ENCODE measurements at regions not wholly inside any gene's neighbourhood (a gene's known extent, or its start where the extent isn't known, plus 50 kb on each side); places are given as distances from the start of the nearest gene placed in this dataset.

DNA sequence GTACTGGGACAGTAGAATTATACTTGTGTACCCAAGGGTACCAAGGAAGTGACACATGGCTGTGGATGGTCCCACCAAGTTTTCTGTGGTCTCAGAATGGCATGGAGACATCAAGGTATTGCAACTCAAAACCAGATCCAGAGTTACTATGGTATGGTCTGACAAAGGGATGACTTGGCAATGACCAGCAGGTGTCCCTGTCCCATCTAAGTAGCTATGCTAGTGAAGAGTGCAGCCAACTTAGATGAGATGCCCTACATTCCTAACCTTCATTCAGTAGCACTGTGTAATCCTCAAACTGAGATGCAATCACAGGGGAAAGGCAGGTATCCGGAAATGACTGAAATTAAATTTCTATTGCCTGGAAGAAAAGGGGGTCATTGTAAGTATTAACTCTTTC lies 188.7 kb upstream of the TMEM260 start (continued):
- TF ChIP-seq, protein P1, sequence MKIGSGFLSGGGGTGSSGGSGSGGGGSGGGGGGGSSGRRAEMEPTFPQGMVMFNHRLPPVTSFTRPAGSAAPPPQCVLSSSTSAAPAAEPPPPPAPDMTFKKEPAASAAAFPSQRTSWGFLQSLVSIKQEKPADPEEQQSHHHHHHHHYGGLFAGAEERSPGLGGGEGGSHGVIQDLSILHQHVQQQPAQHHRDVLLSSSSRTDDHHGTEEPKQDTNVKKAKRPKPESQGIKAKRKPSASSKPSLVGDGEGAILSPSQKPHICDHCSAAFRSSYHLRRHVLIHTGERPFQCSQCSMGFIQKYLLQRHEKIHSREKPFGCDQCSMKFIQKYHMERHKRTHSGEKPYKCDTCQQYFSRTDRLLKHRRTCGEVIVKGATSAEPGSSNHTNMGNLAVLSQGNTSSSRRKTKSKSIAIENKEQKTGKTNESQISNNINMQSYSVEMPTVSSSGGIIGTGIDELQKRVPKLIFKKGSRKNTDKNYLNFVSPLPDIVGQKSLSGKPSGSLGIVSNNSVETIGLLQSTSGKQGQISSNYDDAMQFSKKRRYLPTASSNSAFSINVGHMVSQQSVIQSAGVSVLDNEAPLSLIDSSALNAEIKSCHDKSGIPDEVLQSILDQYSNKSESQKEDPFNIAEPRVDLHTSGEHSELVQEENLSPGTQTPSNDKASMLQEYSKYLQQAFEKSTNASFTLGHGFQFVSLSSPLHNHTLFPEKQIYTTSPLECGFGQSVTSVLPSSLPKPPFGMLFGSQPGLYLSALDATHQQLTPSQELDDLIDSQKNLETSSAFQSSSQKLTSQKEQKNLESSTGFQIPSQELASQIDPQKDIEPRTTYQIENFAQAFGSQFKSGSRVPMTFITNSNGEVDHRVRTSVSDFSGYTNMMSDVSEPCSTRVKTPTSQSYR (CRISPR knock-in tag; IDR thresholded peaks at IDR 0.05) = no peak
- TF ChIP-seq, protein P2, sequence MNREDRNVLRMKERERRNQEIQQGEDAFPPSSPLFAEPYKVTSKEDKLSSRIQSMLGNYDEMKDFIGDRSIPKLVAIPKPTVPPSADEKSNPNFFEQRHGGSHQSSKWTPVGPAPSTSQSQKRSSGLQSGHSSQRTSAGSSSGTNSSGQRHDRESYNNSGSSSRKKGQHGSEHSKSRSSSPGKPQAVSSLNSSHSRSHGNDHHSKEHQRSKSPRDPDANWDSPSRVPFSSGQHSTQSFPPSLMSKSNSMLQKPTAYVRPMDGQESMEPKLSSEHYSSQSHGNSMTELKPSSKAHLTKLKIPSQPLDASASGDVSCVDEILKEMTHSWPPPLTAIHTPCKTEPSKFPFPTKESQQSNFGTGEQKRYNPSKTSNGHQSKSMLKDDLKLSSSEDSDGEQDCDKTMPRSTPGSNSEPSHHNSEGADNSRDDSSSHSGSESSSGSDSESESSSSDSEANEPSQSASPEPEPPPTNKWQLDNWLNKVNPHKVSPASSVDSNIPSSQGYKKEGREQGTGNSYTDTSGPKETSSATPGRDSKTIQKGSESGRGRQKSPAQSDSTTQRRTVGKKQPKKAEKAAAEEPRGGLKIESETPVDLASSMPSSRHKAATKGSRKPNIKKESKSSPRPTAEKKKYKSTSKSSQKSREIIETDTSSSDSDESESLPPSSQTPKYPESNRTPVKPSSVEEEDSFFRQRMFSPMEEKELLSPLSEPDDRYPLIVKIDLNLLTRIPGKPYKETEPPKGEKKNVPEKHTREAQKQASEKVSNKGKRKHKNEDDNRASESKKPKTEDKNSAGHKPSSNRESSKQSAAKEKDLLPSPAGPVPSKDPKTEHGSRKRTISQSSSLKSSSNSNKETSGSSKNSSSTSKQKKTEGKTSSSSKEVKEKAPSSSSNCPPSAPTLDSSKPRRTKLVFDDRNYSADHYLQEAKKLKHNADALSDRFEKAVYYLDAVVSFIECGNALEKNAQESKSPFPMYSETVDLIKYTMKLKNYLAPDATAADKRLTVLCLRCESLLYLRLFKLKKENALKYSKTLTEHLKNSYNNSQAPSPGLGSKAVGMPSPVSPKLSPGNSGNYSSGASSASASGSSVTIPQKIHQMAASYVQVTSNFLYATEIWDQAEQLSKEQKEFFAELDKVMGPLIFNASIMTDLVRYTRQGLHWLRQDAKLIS (CRISPR knock-in tag; IDR thresholded peaks at IDR 0.05; ENCODE audit: borderline replicate concordance) = no peak

DNA sequence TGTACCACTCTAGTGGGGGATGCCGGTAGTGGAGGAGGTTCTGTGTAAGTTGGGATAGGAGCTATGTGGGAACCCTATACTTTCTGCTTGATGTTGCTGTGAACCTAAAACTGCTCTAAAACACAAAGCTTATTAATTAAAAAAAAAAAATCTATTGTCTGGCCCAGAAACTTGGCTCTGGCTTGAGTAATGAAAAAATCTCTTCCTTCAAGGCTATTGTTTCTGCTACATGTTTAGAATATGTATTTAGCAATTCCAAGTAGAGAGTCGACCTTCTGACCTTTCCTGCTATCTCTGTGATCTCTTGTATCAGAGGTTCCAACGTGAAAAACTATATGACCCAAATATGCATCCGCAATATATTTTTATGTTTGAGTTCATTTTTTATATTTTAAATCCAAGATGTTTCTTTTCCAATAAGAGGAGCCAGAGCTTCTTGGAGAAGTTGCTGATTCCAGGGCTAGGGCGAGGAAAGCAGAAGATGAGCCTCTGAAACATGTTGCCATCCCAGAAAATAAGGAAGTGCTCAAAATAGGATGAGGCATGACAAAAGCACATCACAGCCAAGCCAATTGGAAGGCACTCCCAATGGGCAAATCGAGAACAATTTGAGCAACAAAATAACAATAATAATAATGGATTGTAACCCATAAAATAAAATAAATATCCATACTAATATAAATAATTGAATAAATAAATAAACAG lies 184.6 kb upstream of the TMEM260 start:
- CTCF ChIA-PET = interaction anchor here (0.7 to 1.6 kb wide), 4 partner anchors 28 to 86 kb away, joined by 3 to 6 read pairs (median 4); no protein-coding TSS in a partner anchor
- H3K4me1 Mint-ChIP-seq = no peaks in the 10 kb centered on the region
- no peak for DNase-seq (ENCODE audit: low spot score)
- H3K4me3 Mint-ChIP-seq = no peak overlapping the region
- H3K27ac Mint-ChIP-seq = no peak overlapping the region
- no peaks in the 10 kb centered on the region for H3K36me3 Mint-ChIP-seq
- H3K27me3 Mint-ChIP-seq (ENCODE audit: low read depth) = no peaks in the 10 kb centered on the region
- H3K9me3 Mint-ChIP-seq = no peaks in the 10 kb centered on the region
- no peak for TF ChIP-seq ZNF423 (CRISPR knock-in tag; IDR thresholded peaks at IDR 0.05)
- no peak for TF ChIP-seq NFE2L1 (CRISPR knock-in tag; IDR thresholded peaks at IDR 0.05)
- TF ChIP-seq, protein P1 (CRISPR knock-in tag; IDR thresholded peaks at IDR 0.05) = no peak
- TF ChIP-seq ZNF219 (CRISPR knock-in tag; IDR thresholded peaks at IDR 0.05; ENCODE audit: borderline replicate concordance) = no peak
- TF ChIP-seq, protein P3, sequence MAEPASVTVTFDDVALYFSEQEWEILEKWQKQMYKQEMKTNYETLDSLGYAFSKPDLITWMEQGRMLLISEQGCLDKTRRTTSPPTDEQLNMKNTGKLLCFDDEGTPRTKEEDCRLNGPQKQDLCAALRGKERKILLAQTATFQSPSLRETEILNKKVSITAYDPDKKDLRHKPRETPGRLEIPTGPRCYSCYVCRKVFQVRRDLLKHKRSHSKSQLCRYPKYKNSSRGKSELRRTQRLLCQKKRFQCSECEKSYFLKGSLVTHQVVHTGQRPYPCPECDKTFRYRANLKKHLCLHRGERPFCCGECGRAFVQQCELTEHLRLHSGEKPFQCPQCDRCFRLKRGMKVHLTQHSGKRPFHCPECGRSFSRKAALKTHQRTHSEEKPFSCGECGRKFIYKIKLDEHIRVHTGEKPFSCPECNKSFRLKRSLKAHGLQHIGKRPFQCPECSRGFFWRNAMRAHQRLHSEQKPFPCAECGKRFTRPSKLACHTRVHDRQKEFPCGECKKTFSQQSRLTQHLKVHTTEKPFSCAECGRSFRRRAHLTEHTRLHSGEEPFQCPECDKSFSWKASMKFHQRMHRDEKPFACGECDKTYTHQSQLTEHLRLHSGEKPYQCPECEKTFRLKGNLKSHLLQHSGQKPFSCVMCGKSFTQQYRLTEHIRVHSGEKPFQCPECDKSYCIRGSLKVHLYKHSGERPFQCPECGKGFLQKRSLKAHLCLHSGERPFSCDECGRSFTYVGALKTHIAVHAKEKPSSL (CRISPR knock-in tag; conservative IDR thresholded peaks at IDR 0.05) = no peak
- no peak for TF ChIP-seq TEAD4 (CRISPR knock-in tag; IDR thresholded peaks at IDR 0.05)
- ATAC-seq = 0 out of 2 replicates have a peak, but pooled peaks have one; percentile 36
- POLR2A ChIA-PET = no interaction called here

GRCh38 chr14:56400109-56400825 lies 179.3 kb upstream of the TMEM260 start:
- no peak for DNase-seq (ENCODE audit: low spot score)
- TF ChIP-seq, protein P4, sequence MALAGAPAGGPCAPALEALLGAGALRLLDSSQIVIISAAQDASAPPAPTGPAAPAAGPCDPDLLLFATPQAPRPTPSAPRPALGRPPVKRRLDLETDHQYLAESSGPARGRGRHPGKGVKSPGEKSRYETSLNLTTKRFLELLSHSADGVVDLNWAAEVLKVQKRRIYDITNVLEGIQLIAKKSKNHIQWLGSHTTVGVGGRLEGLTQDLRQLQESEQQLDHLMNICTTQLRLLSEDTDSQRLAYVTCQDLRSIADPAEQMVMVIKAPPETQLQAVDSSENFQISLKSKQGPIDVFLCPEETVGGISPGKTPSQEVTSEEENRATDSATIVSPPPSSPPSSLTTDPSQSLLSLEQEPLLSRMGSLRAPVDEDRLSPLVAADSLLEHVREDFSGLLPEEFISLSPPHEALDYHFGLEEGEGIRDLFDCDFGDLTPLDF (CRISPR knock-in tag; IDR thresholded peaks at IDR 0.05) = no peak
- TF ChIP-seq, protein P3 (CRISPR knock-in tag; conservative IDR thresholded peaks at IDR 0.05) = no peak
- TF ChIP-seq FOXP4 (CRISPR knock-in tag; IDR thresholded peaks at IDR 0.05) (no peak), RORB (CRISPR knock-in tag; IDR thresholded peaks at IDR 0.05) (no peak)
- no peak overlapping the region for H3K27ac Mint-ChIP-seq
- H3K4me1 Mint-ChIP-seq = no peaks in the 10 kb centered on the region
- ChIA-PET POLR2A (no interaction called here), CTCF (interaction anchor here (0.9 kb wide), 1 partner anchor 10 kb away, joined by 5 read pairs; no protein-coding TSS in a partner anchor)
- ATAC-seq = no peak
- peaks cover 6% of the 10 kb centered on the region for H3K9me3 Mint-ChIP-seq
- H3K27me3 Mint-ChIP-seq (ENCODE audit: low read depth) = no peaks in the 10 kb centered on the region
- H3K4me3 Mint-ChIP-seq = no peak overlapping the region
- no peaks in the 10 kb centered on the region for H3K36me3 Mint-ChIP-seq

All from WTC11 (cell line).